Endodermal cell (in vitro differentiated cells): ENCODE measurements at regions not wholly inside any gene's neighbourhood (a gene's known extent, or its start where the extent isn't known, plus 50 kb on each side); places are given as distances from the start of the nearest gene placed in this dataset.

Source experiments
- DNase-seq: peaks from one replicate; pipeline ENCODE4 v3.0.0-alpha.2; 2017
- H3K27ac ChIP-seq: 2 replicates; pipeline ENCODE4 v1.5.1; 2013; ENCODE audit warnings: mild to moderate bottlenecking, low read depth, low read length, moderate library complexity
- H3K27me3 ChIP-seq: 2 replicates; pipeline ENCODE4 v1.6.1; 2013; ENCODE audit warnings: mild to moderate bottlenecking, low read length, moderate library complexity; ENCODE audit not compliant: insufficient read depth, control insufficient read depth, poor library complexity, severe bottlenecking
- H3K36me3 ChIP-seq: 2 replicates; pipeline ENCODE4 v1.7.0; 2013; ENCODE audit warnings: mild to moderate bottlenecking, low read length, moderate library complexity; ENCODE audit not compliant: control insufficient read depth, insufficient read depth
- H3K4me1 ChIP-seq: one replicate; pipeline ENCODE4 v1.7.0; 2013; ENCODE audit warnings: low read length; ENCODE audit not compliant: control insufficient read depth, insufficient read depth
- H3K4me3 ChIP-seq: 2 replicates; pipeline ENCODE4 v1.5.1; 2013; ENCODE audit warnings: mild to moderate bottlenecking, low read length, moderate library complexity
- H3K9ac ChIP-seq: 2 replicates; pipeline ENCODE4 v1.6.1; 2013; ENCODE audit warnings: mild to moderate bottlenecking, low read length, moderate library complexity; ENCODE audit not compliant: poor library complexity, severe bottlenecking; ENCODE audit errors: extremely low read depth
- H3K9me3 ChIP-seq: 2 replicates; pipeline ENCODE4 v1.6.1; 2013; ENCODE audit warnings: mild to moderate bottlenecking, low read length, moderate library complexity; ENCODE audit not compliant: control insufficient read depth
- H3K27ac Mint-ChIP-seq: 2 replicates; pipeline ENCODE4 v1.8.0; 2020; ENCODE audit warnings: mixed read lengths
- H3K27me3 Mint-ChIP-seq: 2 replicates; pipeline ENCODE4 v1.8.0; 2021; ENCODE audit warnings: mild to moderate bottlenecking, mixed read lengths; ENCODE audit not compliant: insufficient read depth
- H3K36me3 Mint-ChIP-seq: 2 replicates; pipeline ENCODE4 v1.8.0; 2020; ENCODE audit warnings: low read depth, mixed read lengths
- H3K4me1 Mint-ChIP-seq: 2 replicates; pipeline ENCODE4 v1.8.0; 2020; ENCODE audit warnings: mixed read lengths
- H3K4me3 Mint-ChIP-seq: 2 replicates; pipeline ENCODE4 v1.8.0; 2020; ENCODE audit warnings: mild to moderate bottlenecking, moderate library complexity, mixed read lengths
- H3K9me3 Mint-ChIP-seq: 2 replicates; pipeline ENCODE4 v1.8.0; 2020; ENCODE audit warnings: mild to moderate bottlenecking, mixed read lengths
- WGBS, 2 experiments: methylation state at CpG; one replicate each; pipeline versions ENCODE4 v1.1.5 to v1.1.7; 2013; ENCODE audit warnings: missing lambda C conversion rate in 2 of 2, mixed read lengths in 1 of 2; ENCODE audit not compliant: insufficient coverage in 1 of 2, insufficient read length in 1 of 2; 5-methylcytosine and 5-hydroxymethylcytosine counted together
- TF ChIP-seq, protein P1 (sequence below): fragments of 200-600 bp; sonication (generic); conservative IDR thresholded peaks from 2 replicates; pipeline ENCODE4 v1.5.0; 2021; ENCODE audit warnings: antibody characterized with exemption, mild to moderate bottlenecking

DNA sequence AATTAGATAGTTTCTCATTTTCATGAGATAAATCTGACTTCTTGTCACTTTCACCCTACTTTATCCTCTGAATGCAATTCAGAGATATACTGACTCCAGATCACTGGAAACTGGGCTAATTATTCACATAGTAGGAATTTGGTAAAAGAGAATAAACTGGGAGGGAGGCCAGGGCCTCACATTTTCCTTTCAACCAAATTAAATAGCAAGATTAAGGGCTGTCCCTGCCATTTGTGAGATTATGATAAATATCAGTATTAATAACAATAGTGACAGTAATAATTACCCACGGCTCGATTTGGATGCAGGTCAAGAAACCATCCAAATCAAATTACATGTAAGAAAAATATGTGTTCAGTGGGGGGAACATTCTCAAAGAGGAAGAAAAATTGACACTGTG, 140.5 kb downstream of the CD83 start:
- Histone ChIP-seq H3K9ac (no peak overlapping the region), H3K4me1 (no peaks in the 10 kb centered on the region), H3K27ac (no peak overlapping the region), H3K9me3 (peaks cover 17% of the 10 kb centered on the region), H3K36me3 (no peaks in the 10 kb centered on the region), H3K4me3 (no peak overlapping the region), H3K27me3 (no peaks in the 10 kb centered on the region)
- H3K27me3 Mint-ChIP-seq: peaks cover 3% of the 10 kb centered on the region
- no peak overlapping the region for H3K4me3 Mint-ChIP-seq
- peaks cover 12% of the 10 kb centered on the region for H3K9me3 Mint-ChIP-seq
- H3K36me3 Mint-ChIP-seq: no peaks in the 10 kb centered on the region
- no peak for DNase-seq
- 90 to 100% methylated on average over 1 to 2 of the region's 2 CpGs for WGBS, 2 experiments
- peaks cover 26% of the 10 kb centered on the region for H3K4me1 Mint-ChIP-seq
- no peak overlapping the region for H3K27ac Mint-ChIP-seq
- TF ChIP-seq, protein P1, sequence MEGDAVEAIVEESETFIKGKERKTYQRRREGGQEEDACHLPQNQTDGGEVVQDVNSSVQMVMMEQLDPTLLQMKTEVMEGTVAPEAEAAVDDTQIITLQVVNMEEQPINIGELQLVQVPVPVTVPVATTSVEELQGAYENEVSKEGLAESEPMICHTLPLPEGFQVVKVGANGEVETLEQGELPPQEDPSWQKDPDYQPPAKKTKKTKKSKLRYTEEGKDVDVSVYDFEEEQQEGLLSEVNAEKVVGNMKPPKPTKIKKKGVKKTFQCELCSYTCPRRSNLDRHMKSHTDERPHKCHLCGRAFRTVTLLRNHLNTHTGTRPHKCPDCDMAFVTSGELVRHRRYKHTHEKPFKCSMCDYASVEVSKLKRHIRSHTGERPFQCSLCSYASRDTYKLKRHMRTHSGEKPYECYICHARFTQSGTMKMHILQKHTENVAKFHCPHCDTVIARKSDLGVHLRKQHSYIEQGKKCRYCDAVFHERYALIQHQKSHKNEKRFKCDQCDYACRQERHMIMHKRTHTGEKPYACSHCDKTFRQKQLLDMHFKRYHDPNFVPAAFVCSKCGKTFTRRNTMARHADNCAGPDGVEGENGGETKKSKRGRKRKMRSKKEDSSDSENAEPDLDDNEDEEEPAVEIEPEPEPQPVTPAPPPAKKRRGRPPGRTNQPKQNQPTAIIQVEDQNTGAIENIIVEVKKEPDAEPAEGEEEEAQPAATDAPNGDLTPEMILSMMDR: no peak

DNA sequence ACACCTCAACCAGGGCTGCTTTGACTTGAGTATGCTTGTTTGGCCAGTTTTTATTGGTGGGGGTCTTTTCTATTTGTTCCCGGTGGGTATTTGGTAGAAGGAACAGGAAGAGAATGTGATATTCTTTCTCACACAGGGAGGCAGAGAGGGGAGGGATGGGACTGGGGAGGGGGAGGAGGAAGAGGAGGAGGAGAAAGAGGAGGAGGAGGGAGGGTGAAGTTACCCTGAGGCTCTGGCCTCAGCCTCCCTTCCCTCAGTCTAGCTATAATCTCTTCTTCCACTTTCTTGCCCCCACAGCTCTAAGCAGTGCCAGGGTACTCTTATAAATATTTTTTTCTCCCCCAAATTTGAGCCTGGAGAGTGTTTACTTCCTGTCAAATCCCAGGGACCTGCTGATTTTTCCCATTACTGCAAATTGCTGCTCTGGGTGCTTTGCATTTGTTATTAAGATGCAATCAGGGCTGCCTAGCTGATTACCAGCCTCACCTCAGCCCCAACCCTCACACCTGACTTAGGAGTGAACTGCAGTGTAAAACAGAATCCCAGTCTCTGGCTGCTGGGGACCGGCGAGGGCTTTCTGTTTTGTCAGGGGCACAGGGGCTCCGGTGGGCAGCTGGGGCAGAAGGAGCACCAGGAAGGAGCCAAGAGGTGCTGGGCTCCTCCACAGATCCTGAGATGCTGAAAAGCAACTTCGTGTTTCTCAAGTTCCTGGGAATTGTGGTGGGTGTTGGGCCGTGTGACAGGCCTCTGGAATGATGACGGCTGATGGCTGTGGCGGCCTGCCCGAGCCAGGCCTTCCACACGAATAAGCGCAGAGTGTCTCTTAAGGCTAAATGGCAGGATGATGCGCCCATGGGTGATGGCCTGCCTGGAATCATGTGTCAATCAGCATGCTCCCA, 141.4 kb downstream of the CD83 start:
- H3K9ac ChIP-seq: no peak overlapping the region
- H3K36me3 Mint-ChIP-seq: no peaks in the 10 kb centered on the region
- DNase-seq: peak; percentile 59
- no peaks in the 10 kb centered on the region for H3K36me3 ChIP-seq
- 78 to 88% methylated on average over 7 to 12 of the region's 12 CpGs for WGBS, 2 experiments
- peaks cover 26% of the 10 kb centered on the region for H3K9me3 ChIP-seq
- no peaks in the 10 kb centered on the region for H3K4me1 ChIP-seq
- H3K27me3 Mint-ChIP-seq: peaks cover 1% of the 10 kb centered on the region
- peaks cover 26% of the 10 kb centered on the region for H3K4me1 Mint-ChIP-seq
- no peak overlapping the region for H3K4me3 ChIP-seq
- no peak overlapping the region for H3K4me3 Mint-ChIP-seq
- peaks cover 18% of the 10 kb centered on the region for H3K9me3 Mint-ChIP-seq
- H3K27ac ChIP-seq: peak overlapping the region; percentile 34
- TF ChIP-seq, protein P1: no peak
- H3K27ac Mint-ChIP-seq: no peak overlapping the region
- H3K27me3 ChIP-seq: no peaks in the 10 kb centered on the region

DNA sequence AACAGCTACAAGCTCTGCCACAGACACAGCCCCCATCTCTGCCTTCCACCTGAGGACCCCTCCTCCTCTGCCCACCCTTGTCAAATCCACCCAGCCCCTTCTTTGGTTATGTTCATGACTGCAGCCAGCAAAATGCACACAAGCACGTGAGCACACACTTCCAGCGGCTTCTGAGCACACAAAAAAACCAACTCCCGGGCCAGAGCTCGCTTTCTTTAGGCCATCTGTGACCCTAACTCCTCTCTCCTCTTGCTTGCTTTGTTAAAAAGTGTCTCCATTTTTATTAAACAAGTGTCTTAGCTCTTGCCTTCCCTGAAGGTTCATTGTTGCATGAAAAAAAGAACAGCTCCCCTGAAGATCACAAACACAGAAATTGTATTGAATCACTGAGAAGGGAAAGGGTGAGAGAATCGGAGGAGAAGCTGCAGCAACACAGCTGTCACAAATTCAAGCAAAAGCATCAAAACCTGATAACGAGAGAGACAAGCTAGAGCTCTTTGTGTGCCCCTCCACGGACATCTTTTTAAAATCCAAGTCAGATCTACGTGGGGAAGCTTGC, 142.1 kb downstream of the CD83 start:
- Mint-ChIP-seq H3K4me3 (no peak overlapping the region), H3K4me1 (peaks cover 26% of the 10 kb centered on the region), H3K36me3 (no peaks in the 10 kb centered on the region), H3K9me3 (peaks cover 25% of the 10 kb centered on the region), H3K27me3 (peaks cover 1% of the 10 kb centered on the region), H3K27ac (no peak overlapping the region)
- Histone ChIP-seq H3K4me1 (no peaks in the 10 kb centered on the region), H3K36me3 (no peaks in the 10 kb centered on the region), H3K9ac (no peak overlapping the region), H3K9me3 (peaks cover 31% of the 10 kb centered on the region), H3K27me3 (no peaks in the 10 kb centered on the region), H3K4me3 (no peak overlapping the region), H3K27ac (peak overlapping the region; percentile 34)
- DNase-seq: no peak
- 87 to 89% methylated on average over 8 of the region's 8 CpGs for WGBS, 2 experiments
- TF ChIP-seq, protein P1: no peak
